NCI-H1105 treated with DMSO at 0.1 percent for 48 hours (cell line): ENCODE measurements at regions not wholly inside any gene's neighbourhood (a gene's known extent, or its start where the extent isn't known, plus 50 kb on each side); places are given as distances from the start of the nearest gene placed in this dataset.
"Not testable (repeated sequence)": the region's sequence is repeated elsewhere in the genome, so short reads cannot be mapped to it uniquely, and the experiment has no call there.

Experiments
- DNase-seq: peaks from one replicate; lab custom pipeline; 2025; lab: John Stamatoyannopoulos, UW

GRCh38 chr20:16864069-16864468 is 115.9 kb downstream of the OTOR start:
- no peak for DNase-seq

GRCh38 chr20:16864963-16865362 is 116.8 kb downstream of the OTOR start:
- DNase-seq: no peak

GRCh38 chr20:16865406-16865805 is 117.2 kb downstream of the OTOR start:
- DNase-seq: peak; percentile 86

- not testable (repeated sequence) for DNase-seq
Measured at GRCh38 chr20:16873124-16873523, 125.0 kb downstream of the OTOR start.

- no peak for DNase-seq
Measured at GRCh38 chr20:16877053-16877554, 128.9 kb downstream of the OTOR start.

GRCh38 chr20:16885746-16886145 is 137.6 kb downstream of the OTOR start:
- DNase-seq: no peak

GRCh38 chr20:16898433-16898832 is 150.3 kb downstream of the OTOR start:
- no peak for DNase-seq

- DNase-seq: no peak
Measured at GRCh38 chr20:16902662-16903061, 154.5 kb downstream of the OTOR start.

- DNase-seq: no peak
Measured at GRCh38 chr20:16904751-16905150, 156.6 kb downstream of the OTOR start.

- DNase-seq: no peak
Measured at GRCh38 chr20:16914277-16914676, 166.1 kb downstream of the OTOR start.

- DNase-seq: no peak
Measured at GRCh38 chr20:16916165-16916564, 168.0 kb downstream of the OTOR start.

GRCh38 chr20:16917636-16918035 is 169.5 kb downstream of the OTOR start:
- peak; percentile 44 for DNase-seq

GRCh38 chr20:16918366-16918765 is 170.2 kb downstream of the OTOR start:
- DNase-seq: no peak

- no peak for DNase-seq
Measured at GRCh38 chr20:16919841-16920240, 171.7 kb downstream of the OTOR start.

- DNase-seq: peak; percentile 14
Measured at GRCh38 chr20:16922834-16923233, 174.7 kb downstream of the OTOR start.

GRCh38 chr20:16926626-16927430 is 178.7 kb downstream of the OTOR start:
- peak; percentile 89 for DNase-seq

GRCh38 chr20:16929756-16930155 is 181.6 kb downstream of the OTOR start:
- DNase-seq: no peak

- no peak for DNase-seq
Measured at GRCh38 chr20:16930656-16931055, 182.5 kb downstream of the OTOR start.

- no peak for DNase-seq
Measured at GRCh38 chr20:16939051-16939450, 190.9 kb downstream of the OTOR start.

GRCh38 chr20:16940701-16941100 is 192.5 kb downstream of the OTOR start:
- DNase-seq: no peak

GRCh38 chr20:16942051-16942450 is 193.9 kb downstream of the OTOR start:
- no peak for DNase-seq

- no peak for DNase-seq
Measured at GRCh38 chr20:16942756-16943155, 194.6 kb downstream of the OTOR start.

GRCh38 chr20:16944745-16945144 is 196.6 kb downstream of the OTOR start:
- no peak for DNase-seq

- DNase-seq: no peak
Measured at GRCh38 chr20:16945619-16946018, 197.5 kb downstream of the OTOR start.
